Endothelial cell of umbilical vein (primary cell): ENCODE measurements at regions not wholly inside any gene's neighbourhood (a gene's known extent, or its start where the extent isn't known, plus 50 kb on each side); places are given as distances from the start of the nearest gene placed in this dataset.

Experiments used
- BruUV-seq: library from RNA; stranded (reverse); fragments of 400-500 nt; replicated peaks from 2 replicates; lab custom pipeline; 2021; lab: Mats Ljungman, UMichigan
- CTCF ChIA-PET: fragments of 300-600, 350-600 bp; sonication (Branson Sonifier 250); formaldehyde crosslinking; loops from one replicate; lab custom pipeline; 2021; ENCODE audit warnings: antibody characterized with exemption, inconsistent platforms; lab: Charles Lee
- POLR2A ChIA-PET: fragments of 300-600, 350-600 bp; sonication (Branson Sonifier 250); formaldehyde crosslinking; loops from one replicate; lab custom pipeline; 2021; ENCODE audit warnings: antibody characterized with exemption, inconsistent platforms; lab: Charles Lee
- DNase-seq: peaks from one replicate; pipeline ENCODE4 v3.0.0-alpha.2; 2011; ENCODE audit warnings: low read depth, low spot score
- FAIRE-seq: peaks from 2 replicates; lab custom pipeline; 2011; peaks lifted over from hg19 to GRCh38; lab: Jason Lieb, UNC
- H2AFZ ChIP-seq: 2 replicates; pipeline ENCODE4 v1.6.0; 2012; ENCODE audit warnings: low read depth, low read length, control low read depth, inconsistent platforms
- H3K27ac ChIP-seq: 2 replicates; pipeline ENCODE4 v1.5.1; 2011; ENCODE audit warnings: low read depth, mild to moderate bottlenecking, control low read depth, low read length, moderate library complexity; ENCODE audit not compliant: insufficient read depth
- H3K27me3 ChIP-seq, 2 experiments: 2 replicates each; pipeline versions ENCODE4 v1.6.0 to v1.6.1; 2011; ENCODE audit warnings: low read length in 2 of 2, mixed read lengths in 1 of 2; ENCODE audit not compliant: control insufficient read depth in 2 of 2, insufficient read depth in 2 of 2
- H3K36me3 ChIP-seq, 2 experiments: 2 replicates in 1 of 2; 3 replicates in 1 of 2; pipeline ENCODE4 v1.5.1; 2011; ENCODE audit warnings: low read length in 2 of 2, mild to moderate bottlenecking in 1 of 2, moderate library complexity in 1 of 2; ENCODE audit not compliant: control insufficient read depth in 2 of 2, insufficient read depth in 2 of 2; ENCODE audit errors: extremely low read depth in 1 of 2
- H3K4me1 ChIP-seq: 3 replicates; pipeline ENCODE4 v1.5.1; 2011; ENCODE audit warnings: mild to moderate bottlenecking, low read length; ENCODE audit not compliant: control insufficient read depth, insufficient read depth; ENCODE audit errors: extremely low read depth
- H3K4me2 ChIP-seq: 2 replicates; pipeline ENCODE4 v1.6.1; 2011; ENCODE audit warnings: low read length, control low read depth, mixed read lengths; ENCODE audit not compliant: insufficient read depth
- H3K4me3 ChIP-seq, 3 experiments: fragments of 200-600 bp in 1 of 3; sonication (generic), shearing (Covaris generic) in 1 of 3; replicated peaks in 1 of 3; 2 replicates each; pipeline ENCODE4 v1.5.1; 2011 to 2016; ENCODE audit warnings: control low read depth in 3 of 3, low read length in 3 of 3, mild to moderate bottlenecking in 2 of 3, inconsistent platforms in 1 of 3, low read depth in 1 of 3, moderate library complexity in 1 of 3; ENCODE audit not compliant: insufficient read depth in 1 of 3
- H3K79me2 ChIP-seq: 2 replicates; pipeline ENCODE4 v1.6.0; 2012; ENCODE audit warnings: low read length, inconsistent platforms; ENCODE audit not compliant: control insufficient read depth, insufficient read depth
- H3K9ac ChIP-seq: replicated peaks from 2 replicates; pipeline ENCODE3; 2011; ENCODE audit warnings: low read length, control low read depth; ENCODE audit not compliant: insufficient read depth; ENCODE audit errors: extremely low read depth
- H3K9me1 ChIP-seq: replicated peaks from 3 replicates; pipeline ENCODE4 v1.6.0; 2011; ENCODE audit warnings: mild to moderate bottlenecking, low read length; ENCODE audit not compliant: control insufficient read depth, insufficient read depth; ENCODE audit errors: extremely low read depth
- H3K9me3 ChIP-seq: replicated peaks from 2 replicates; pipeline ENCODE4 v1.5.1; 2012; ENCODE audit warnings: low read length, inconsistent platforms; ENCODE audit not compliant: control insufficient read depth, insufficient read depth
- H4K20me1 ChIP-seq: replicated peaks from 2 replicates; pipeline ENCODE3; 2011; ENCODE audit warnings: mild to moderate bottlenecking, low read length; ENCODE audit not compliant: control insufficient read depth, insufficient read depth; ENCODE audit errors: extremely low read depth
- EZH2 ChIP-seq: IDR thresholded peaks from 2 replicates; pipeline ENCODE4 v1.6.1; 2012; ENCODE audit warnings: borderline replicate concordance, low read depth, mild to moderate bottlenecking, moderate library complexity, low read length, inconsistent platforms; ENCODE audit not compliant: severe bottlenecking
- FOS ChIP-seq: IDR thresholded peaks from 2 replicates; pipeline ENCODE4 v1.6.1; 2011; ENCODE audit warnings: mild to moderate bottlenecking, low read length, moderate library complexity, borderline replicate concordance; ENCODE audit not compliant: insufficient read depth
- GATA2 ChIP-seq: IDR thresholded peaks from 2 replicates; pipeline ENCODE4 v1.7.0; 2011; ENCODE audit warnings: low read depth, mild to moderate bottlenecking, moderate library complexity, mixed read lengths, low read length; ENCODE audit not compliant: insufficient read length, insufficient read depth
- JUN ChIP-seq: IDR thresholded peaks from 2 replicates; pipeline ENCODE4 v1.6.1; 2011; ENCODE audit warnings: borderline replicate concordance, low read depth; ENCODE audit not compliant: insufficient read length, insufficient read depth
- MYC ChIP-seq: IDR thresholded peaks from one replicate; pipeline ENCODE4 v1.6.1; 2011; ENCODE audit warnings: mild to moderate bottlenecking, low read depth, low read length
- POLR2A ChIP-seq: IDR thresholded peaks from 2 replicates; pipeline ENCODE4 v1.6.1; 2012; ENCODE audit warnings: low read depth, mild to moderate bottlenecking, control low read depth, low read length
- POLR2AphosphoS5 ChIP-seq: IDR thresholded peaks from 2 replicates; pipeline ENCODE4 v1.6.1; 2012; ENCODE audit warnings: low read depth, mild to moderate bottlenecking, control low read depth, low read length, moderate library complexity; ENCODE audit not compliant: insufficient read depth
- dilution Hi-C: fragments of 300-500 bp; cut with MboI; formaldehyde crosslinking; loops from one replicate; pipeline ENCODE4 v1.15.0; 2019; ENCODE audit warnings: low sequenced_read_pairs; ENCODE audit not compliant: extremely low pct_ligation_motif_present
- intact Hi-C: fragments of 100-400 bp; cut with micrococcal nuclease; formaldehyde crosslinking; loops from one replicate; pipeline ENCODE4 v1.10.0; 2022
- TF ChIP-seq, protein P1 (sequence below), 2 donors: IDR thresholded peaks; 1 replicate in 1 of 2; 2 replicates in 1 of 2; pipeline ENCODE4 v1.5.1; 2011; ENCODE audit warnings: low read length in 2 of 2, mild to moderate bottlenecking in 2 of 2, moderate library complexity in 2 of 2, control low read depth in 1 of 2, inconsistent platforms in 1 of 2, low read depth in 1 of 2; ENCODE audit not compliant: insufficient read depth in 1 of 2; ENCODE audit errors: extremely low read depth in 1 of 2
- TF ChIP-seq, protein P2 (sequence below): IDR thresholded peaks from 2 replicates; pipeline ENCODE4 v1.6.1; 2011; ENCODE audit not compliant: insufficient read depth, insufficient read length

DNA sequence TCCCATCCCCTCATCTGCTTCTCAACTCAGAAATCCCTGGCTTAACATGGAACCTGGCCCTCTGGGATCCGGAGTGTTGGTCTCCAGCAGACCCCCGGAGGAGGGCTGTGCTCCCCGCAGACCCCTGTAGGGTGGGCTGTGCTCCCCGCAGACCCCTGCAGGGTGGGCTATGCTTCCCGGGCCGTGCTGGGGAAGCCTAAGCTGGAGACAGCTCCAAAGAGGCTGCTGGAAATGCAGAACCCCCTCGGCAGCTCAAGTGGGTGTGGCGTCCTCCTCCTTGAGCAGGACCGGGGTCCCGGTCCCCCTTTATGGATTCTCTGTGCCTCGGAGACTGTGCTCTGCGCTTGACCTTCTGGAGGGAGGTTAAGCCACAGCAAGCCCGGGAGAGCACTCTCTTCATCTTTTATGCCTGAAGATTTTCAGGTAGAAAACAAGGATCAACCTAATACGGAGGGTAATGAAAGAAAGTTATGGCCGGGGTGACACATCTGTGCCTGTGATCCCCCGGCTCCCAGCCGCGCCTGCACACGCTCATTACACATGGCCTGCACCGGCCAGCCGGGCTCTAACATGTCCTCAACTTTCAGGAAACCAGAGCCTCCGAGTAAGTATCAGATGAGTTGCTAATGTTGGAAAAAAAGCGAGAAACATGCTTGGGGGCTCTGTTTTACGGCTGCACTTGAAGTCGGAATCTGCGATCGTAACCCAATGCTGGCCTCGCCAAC is 87.7 kb upstream of the ACTRT2 start:
- FAIRE-seq (no peak), DNase-seq (no peak)
- Histone ChIP-seq H3K27ac (no peak overlapping the region), H3K27me3 (no peaks in the 10 kb centered on the region), H3K9me1 (no peaks in the 10 kb centered on the region), H3K36me3 (no peaks in the 10 kb centered on the region), H4K20me1 (no peaks in the 10 kb centered on the region), H3K79me2 (no peaks in the 10 kb centered on the region), H2AFZ (no peak overlapping the region), H3K9me3 (peaks cover 11% of the 10 kb centered on the region), H3K4me3 (no peak overlapping the region), H3K9ac (no peak overlapping the region), H3K4me2 (no peak overlapping the region), H3K4me1 (no peaks in the 10 kb centered on the region)
- intact Hi-C loops: no loop called here
- no peak for TF ChIP-seq EZH2
- no peak for TF ChIP-seq POLR2AphosphoS5
- TF ChIP-seq MYC: no peak
- TF ChIP-seq FOS: no peak
- TF ChIP-seq, protein P1, sequence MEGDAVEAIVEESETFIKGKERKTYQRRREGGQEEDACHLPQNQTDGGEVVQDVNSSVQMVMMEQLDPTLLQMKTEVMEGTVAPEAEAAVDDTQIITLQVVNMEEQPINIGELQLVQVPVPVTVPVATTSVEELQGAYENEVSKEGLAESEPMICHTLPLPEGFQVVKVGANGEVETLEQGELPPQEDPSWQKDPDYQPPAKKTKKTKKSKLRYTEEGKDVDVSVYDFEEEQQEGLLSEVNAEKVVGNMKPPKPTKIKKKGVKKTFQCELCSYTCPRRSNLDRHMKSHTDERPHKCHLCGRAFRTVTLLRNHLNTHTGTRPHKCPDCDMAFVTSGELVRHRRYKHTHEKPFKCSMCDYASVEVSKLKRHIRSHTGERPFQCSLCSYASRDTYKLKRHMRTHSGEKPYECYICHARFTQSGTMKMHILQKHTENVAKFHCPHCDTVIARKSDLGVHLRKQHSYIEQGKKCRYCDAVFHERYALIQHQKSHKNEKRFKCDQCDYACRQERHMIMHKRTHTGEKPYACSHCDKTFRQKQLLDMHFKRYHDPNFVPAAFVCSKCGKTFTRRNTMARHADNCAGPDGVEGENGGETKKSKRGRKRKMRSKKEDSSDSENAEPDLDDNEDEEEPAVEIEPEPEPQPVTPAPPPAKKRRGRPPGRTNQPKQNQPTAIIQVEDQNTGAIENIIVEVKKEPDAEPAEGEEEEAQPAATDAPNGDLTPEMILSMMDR (IDR thresholded peaks at IDR 0.05; ENCODE audit: extremely low read depth in 1 of 2, insufficient read depth in 1 of 2, low read depth in 1 of 2, low read length in 2 of 2): no peak
- no peak for TF ChIP-seq POLR2A
- no peak for TF ChIP-seq JUN
- TF ChIP-seq, protein P2, sequence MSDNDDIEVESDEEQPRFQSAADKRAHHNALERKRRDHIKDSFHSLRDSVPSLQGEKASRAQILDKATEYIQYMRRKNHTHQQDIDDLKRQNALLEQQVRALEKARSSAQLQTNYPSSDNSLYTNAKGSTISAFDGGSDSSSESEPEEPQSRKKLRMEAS: no peak
- no peak for TF ChIP-seq GATA2
- POLR2A ChIA-PET: no interaction called here
- dilution Hi-C loops: no loop called here
- BruUV-seq: no TSS peak
- CTCF ChIA-PET: no interaction called here
